Stimulated activated CD4-positive, alpha-beta T cell treated with anti-CD3 and anti-CD28 coated beads, Interleukin-12 subunit alpha, Interleukin-12 subunit beta, amount 100 ng/mL, for 4 hours (primary cell): ENCODE measurements at regions not wholly inside any gene's neighbourhood (a gene's known extent, or its start where the extent isn't known, plus 50 kb on each side); places are given as distances from the start of the nearest gene placed in this dataset.
"Not testable (repeated sequence)": the region's sequence is repeated elsewhere in the genome, so short reads cannot be mapped to it uniquely, and the experiment has no call there.

ENCODE experiments used
- DNase-seq: peaks from one replicate; pipeline ENCODE4 v3.0.0-alpha.2; 2020

DNA sequence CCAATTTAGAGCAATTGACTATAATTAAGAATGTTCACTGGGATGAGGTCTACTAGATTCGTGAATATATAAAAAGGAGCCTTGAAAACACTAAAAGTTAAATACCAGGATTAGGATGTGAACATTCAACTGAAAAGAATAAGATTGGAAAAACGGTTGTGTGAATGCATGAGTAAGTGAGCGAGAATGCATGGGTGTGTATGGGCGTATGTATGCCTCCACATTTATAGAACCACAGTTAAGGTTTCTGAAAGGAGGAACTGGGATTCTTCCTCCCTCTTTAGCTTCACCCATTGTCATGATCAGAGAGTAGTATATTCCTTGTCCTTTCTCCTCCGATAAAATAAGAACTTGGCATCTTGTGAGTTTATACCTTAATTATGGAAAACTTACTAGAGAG lies 151.1 kb upstream of the UBE2E3 start:
- no peak for DNase-seq

GRCh38 chr2:180828756-180829155 lies 151.6 kb upstream of the UBE2E3 start:
- no peak for DNase-seq

- no peak for DNase-seq
Observed at GRCh38 chr2:180823546-180824141, 156.8 kb upstream of the UBE2E3 start.

DNA sequence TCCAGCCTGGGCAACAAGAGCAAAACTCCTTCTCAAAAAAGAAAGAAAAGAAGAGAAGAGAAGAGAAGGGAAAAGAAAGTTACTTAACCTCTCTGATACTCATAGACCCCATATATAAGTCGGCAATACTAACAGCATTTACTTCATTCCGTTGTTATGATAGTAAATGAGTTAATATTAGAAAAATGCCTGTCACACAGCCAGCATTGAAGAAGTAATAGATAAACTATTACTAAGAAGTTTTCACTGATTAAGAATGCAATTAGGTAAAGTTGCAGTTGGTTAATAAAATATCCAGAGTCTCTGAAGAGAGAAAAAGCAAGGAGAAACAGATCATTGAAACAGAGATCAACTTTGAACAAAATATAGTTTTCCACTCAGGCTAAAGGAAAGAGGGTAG lies 161.3 kb upstream of the UBE2E3 start:
- DNase-seq = no peak

DNA sequence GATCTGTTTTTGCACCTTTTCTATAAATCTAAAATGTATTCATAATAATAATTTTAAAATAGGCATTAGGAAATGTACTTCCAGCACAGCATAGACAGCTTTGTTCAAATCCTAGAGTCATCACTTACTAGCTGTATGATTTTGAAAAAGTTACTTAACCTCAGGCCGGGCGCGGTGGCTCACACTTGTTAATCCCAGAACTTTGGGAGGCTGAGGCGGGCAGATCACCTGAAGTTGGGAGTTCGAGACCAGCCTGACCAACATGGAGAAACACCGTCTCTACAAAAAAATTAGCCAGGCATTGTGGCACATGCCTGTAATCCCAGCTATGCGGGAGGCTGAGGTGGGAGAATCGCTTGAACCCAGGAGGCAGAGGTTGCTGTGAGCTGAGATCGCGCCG lies 161.7 kb upstream of the UBE2E3 start:
- DNase-seq = not testable (repeated sequence)

DNA sequence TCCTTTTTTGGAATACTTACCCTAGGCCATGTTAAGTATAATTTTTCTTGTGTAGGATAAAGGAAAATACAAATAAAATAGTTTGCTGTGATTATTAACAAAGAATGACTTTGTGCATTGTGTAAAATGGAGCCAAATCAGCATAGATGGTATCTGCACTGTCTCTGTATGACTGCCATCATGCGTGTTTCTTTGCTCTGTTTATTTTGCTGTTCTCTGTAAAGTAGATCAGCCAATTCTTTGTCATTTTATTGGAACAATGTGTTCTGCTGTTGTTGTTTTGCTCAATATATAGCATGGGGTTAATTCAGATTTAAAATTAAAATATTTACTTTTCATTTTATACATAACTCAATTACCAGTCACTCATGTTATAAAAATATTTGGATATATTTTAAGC lies 181.3 kb upstream of the UBE2E3 start:
- DNase-seq = no peak

- no peak for DNase-seq
Observed at GRCh38 chr2:180790891-180791290, 189.5 kb upstream of the UBE2E3 start.

DNA sequence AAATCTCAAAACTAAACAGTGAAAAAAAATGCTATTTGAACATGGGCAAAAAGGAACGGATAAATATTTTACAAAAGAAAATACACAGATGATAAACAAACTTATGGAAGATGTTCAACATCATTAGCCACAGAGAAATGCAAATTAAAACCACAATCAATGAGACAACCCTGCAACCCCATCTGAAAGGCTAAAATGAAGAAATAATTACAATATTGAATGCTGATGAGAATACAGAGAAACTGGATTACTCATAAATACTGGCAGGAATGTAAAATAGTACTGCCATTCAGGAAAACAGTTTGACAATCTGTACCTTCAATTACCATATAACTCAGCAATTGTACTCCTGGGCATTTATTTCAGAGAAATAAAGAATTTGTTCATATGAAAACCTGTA lies 193.1 kb upstream of the UBE2E3 start:
- no peak for DNase-seq

- DNase-seq = no peak
Observed at GRCh38 chr2:180781276-180781675, 199.1 kb upstream of the UBE2E3 start.

- no peak for DNase-seq
Observed at GRCh38 chr2:180778291-180778690, 202.1 kb upstream of the UBE2E3 start.

DNA sequence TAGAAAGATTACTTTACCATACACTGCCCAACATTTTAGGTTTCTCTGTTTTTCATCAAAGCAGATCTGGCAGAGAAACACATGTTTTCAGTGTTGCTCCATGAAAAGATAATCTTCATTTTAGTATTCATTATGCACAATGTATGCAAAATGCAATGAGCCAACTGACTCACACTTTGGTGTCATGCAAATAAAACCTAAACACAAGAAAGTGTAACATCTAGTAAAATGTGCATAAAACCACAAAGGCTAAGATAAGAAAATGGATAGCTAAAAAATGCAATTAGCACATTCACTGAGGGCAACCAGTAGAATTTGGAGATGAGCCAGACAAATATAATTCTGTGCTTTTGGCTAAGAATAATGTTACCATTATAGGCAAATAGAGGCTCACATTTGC lies 203.5 kb upstream of the UBE2E3 start:
- no peak for DNase-seq

- DNase-seq = no peak
Observed at GRCh38 chr2:180775711-180776110, 204.7 kb upstream of the UBE2E3 start.

GRCh38 chr2:180765316-180765715 lies 215.1 kb upstream of the UBE2E3 start:
- DNase-seq = not testable (repeated sequence)

DNA sequence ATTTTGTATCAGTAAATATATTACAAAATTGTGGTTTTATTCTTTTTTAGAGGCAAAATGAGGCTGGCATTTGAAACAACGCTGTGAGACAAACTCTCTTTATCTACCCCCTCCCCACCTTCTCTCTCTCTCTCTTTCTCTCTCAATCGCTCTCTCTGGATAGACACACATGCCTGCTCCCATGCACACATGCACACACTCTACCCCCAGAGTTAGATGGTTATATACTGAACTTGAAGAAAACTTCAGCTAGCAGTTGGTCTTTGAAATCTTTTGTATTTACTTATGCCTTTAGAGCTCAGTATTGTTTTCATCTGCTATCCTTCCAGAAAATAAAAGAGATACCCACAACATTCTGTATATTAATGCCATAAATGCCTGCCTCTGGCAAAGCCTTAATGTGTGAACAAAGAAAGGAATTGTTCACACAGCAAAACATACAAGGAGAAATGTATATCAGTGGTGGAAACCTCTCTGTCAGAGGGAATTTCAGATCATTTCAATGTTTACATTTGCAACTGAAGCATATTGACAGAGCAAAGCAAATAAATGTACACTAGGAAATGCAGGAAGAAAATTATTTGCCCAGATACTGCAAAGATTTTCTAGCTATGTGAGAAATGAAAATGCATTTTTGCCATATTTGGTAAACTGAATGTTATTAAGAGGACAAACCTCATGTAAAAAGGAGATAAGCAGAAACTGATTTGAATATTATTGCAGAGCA lies 217.0 kb upstream of the UBE2E3 start:
- DNase-seq = no peak

DNA sequence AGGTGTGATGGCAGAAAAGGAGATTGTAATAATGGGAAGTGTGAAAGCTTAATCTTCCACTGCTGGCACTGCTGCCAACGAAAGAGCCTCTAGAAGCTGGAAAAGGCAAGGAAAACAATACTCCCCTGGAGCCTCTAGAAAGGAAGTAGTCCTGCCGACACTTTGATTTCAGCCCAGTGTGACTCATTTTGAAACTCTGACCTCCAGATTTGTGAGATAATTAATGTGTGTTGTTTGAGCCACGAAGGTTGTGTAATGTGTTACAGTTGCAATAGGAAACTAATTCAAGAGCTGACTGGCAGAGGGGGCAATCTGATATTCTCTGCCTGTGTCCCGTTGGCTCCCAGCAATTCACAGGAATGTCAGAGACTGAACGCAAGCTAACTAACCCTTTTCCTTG lies 219.2 kb upstream of the UBE2E3 start:
- DNase-seq = no peak

DNA sequence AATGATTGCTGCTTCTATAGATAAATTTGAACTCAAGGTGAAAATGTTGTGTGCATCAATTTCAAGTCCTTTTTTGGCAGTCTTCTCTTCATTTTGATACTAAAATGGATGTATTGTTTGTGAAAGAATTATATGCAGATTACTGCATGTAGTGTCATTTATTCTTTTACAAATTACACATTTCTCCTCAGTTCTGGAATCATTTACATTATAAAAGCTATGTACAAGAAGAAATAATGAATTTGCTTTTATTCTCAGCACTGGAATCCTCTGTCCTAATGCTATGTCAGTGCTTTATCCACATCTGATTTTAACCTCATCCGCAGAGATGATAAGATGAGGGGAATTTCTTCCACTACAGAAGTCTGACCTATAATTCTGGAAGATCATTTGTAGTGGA lies 220.8 kb upstream of the UBE2E3 start:
- no peak for DNase-seq

DNA sequence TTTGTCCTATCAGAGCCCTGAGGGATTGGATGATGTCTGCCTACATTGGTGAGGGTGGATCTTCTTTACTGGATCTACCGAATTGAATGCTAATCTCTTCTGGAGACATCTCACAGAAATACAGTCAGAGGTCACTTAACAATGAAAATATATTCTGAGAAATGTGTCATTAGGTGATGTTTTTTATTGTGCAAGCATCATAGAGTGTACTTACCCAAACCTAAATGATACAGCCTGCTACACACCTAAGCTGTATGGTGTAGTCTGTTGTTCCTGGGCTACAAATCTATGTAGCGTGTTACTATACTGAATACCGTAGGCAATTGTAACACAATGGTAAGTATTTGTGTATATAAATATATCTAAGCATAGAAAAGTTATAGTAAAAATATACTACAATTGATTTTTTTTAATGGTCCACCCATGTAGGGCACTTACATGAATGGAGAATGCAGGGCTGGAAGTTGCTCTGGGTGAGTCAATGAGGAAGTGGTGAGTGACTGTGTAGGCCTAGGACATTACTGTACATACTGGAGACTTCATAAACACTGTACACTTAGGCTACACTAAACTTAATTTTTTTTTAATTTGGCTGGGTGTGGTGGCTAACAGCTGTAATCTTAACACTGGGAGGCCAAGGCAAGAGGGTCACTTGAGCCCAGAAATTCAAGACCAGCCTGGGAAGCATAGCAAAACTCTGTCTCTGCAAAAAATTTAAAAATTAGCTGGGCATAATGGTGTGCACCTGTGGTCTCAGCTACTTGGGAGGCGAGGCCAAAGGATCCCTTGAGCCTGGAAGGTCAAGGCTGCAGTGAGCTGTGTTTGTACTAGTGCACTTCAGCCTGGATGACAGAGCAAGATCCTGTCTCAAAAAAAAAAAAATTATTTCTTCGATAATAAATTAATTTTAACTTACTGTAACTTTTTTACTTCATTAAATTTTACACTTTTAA lies 226.3 kb upstream of the UBE2E3 start:
- DNase-seq = no peak

- no peak for DNase-seq
Observed at GRCh38 chr2:180751306-180751920, 229.0 kb upstream of the UBE2E3 start.

DNA sequence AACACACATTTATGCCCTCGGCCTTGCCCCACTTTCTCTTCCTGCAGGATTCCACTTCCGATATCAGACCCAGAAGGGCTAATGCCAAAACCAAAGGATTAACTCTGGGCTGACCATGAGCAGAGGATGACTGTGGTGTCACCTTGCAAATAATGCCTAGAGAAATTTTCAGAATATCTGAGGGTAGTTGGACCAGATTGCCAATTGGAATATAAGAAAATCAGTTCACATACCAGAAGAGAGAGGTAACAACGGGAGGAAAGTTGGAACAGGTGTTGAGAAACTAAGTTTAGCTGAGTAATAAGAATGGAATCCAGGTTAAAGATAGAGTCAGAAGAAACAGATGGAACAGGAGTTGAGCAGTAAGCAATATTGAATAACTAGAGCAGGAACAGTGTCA lies 232.7 kb upstream of the UBE2E3 start:
- DNase-seq = no peak

- no peak for DNase-seq
Observed at GRCh38 chr2:180743401-180743800, 237.0 kb upstream of the UBE2E3 start.

- DNase-seq = no peak
Observed at GRCh38 chr2:180742801-180743200, 237.6 kb upstream of the UBE2E3 start.

DNA sequence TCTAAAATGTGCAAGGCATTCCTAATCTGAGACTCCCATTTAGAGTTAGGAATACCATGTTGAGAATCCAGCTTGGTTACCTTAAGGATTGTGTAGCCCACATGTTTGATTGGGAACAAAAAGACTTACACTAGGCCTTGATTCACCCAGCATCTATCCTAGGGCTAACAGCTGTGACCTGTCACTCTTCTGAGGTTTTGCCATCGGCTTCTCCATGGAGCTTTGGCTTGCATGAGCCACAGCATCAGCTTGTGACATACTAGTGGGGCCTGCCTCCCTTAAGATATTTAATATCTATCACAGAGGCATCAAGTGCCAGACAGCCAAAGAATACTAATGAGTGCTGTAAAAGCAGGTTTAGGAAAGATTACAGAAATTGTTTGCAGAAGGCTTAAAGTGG lies 241.3 kb upstream of the UBE2E3 start:
- DNase-seq = no peak

DNA sequence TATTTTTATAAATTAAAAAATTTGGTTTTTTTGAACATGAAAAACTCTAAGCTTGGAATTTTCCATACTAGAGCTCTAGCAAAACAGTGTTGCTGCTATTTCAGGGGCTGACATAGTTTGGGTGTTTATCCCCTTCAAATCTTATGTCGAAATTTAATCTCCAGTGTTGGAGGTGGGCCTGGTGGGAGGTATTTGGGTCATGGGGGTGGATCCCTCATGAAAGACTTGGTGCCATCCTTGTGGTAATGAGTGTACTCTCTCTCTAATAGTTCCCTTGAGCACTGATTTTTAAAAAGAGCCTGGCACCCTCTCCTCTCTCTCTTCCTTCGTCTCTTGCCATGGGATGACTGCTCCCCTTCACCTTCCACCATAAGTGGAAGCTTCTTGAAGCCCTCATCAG lies 244.6 kb upstream of the UBE2E3 start:
- DNase-seq = no peak
